SU-DHL-6 (cell line): ENCODE measurements at regions not wholly inside any gene's neighbourhood (a gene's known extent, or its start where the extent isn't known, plus 50 kb on each side); places are given as distances from the start of the nearest gene placed in this dataset.

Experiments
- EZH2phosphoT487 ChIP-seq: fragments of 200-600 bp; sonication (generic), shearing (Covaris generic); conservative IDR thresholded peaks from 2 replicates; pipeline ENCODE4 v1.6.1; 2018; ENCODE audit warnings: mild to moderate bottlenecking, antibody characterized with exemption, low read length, moderate library complexity, mixed read lengths
- TF ChIP-seq, protein P1 (sequence below): fragments of 200-600 bp; sonication (generic); IDR thresholded peaks from one replicate; pipeline ENCODE4 v1.5.1; 2017; ENCODE audit warnings: antibody characterized with exemption, mild to moderate bottlenecking, low read length, moderate library complexity; ENCODE audit not compliant: insufficient read depth, poor library complexity, severe bottlenecking

DNA sequence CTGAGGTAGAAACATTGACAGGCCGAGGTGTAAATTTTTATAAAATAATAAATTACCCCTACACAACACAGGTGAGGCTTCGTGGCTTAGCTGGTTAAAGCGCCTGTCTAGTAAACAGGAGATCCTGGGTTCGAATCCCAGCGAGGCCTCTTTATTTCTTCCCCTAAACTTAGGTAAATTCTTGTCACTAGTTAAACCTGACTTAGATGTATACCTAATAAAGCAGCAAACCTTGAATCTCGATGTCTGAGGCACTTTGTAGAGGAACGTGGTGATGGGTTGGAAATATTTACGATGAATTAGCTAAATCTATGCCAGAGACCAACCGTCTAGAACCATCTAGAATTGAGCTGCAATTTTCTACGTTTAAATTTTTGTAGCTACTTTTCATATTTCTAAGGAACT, 185.6 kb downstream of the OR2B2 start:
- TF ChIP-seq, protein P1, sequence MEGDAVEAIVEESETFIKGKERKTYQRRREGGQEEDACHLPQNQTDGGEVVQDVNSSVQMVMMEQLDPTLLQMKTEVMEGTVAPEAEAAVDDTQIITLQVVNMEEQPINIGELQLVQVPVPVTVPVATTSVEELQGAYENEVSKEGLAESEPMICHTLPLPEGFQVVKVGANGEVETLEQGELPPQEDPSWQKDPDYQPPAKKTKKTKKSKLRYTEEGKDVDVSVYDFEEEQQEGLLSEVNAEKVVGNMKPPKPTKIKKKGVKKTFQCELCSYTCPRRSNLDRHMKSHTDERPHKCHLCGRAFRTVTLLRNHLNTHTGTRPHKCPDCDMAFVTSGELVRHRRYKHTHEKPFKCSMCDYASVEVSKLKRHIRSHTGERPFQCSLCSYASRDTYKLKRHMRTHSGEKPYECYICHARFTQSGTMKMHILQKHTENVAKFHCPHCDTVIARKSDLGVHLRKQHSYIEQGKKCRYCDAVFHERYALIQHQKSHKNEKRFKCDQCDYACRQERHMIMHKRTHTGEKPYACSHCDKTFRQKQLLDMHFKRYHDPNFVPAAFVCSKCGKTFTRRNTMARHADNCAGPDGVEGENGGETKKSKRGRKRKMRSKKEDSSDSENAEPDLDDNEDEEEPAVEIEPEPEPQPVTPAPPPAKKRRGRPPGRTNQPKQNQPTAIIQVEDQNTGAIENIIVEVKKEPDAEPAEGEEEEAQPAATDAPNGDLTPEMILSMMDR: no peak
- no peak for TF ChIP-seq EZH2phosphoT487
